ENCODE measurements at regions not wholly inside any gene's neighbourhood (a gene's known extent, or its start where the extent isn't known, plus 50 kb on each side); places are given as distances from the start of the nearest gene placed in this dataset.

DNA sequence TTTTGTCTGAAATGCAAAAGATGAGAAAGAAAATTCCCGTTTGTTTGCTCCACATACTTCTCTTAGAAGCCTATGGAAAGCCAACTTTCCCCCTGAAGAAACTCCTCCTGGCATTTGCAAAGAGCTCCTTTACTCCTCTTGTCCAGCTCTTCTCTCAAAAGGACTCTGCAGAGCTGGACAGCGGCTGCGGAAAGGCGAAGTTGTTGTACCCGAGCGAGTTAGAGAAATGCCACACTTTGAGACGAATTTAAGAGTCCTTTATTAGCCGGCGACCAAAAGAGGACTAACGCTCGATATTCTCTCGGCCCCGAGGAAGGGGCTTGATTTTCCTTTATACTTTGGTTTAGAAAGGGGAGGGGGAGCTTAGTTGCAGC lies 157.8 kb downstream of the TRIM27 start:
- no peak for TF ChIP-seq POLR2A (IDR thresholded peaks at IDR 0.05)
- TF ChIP-seq, protein P1, sequence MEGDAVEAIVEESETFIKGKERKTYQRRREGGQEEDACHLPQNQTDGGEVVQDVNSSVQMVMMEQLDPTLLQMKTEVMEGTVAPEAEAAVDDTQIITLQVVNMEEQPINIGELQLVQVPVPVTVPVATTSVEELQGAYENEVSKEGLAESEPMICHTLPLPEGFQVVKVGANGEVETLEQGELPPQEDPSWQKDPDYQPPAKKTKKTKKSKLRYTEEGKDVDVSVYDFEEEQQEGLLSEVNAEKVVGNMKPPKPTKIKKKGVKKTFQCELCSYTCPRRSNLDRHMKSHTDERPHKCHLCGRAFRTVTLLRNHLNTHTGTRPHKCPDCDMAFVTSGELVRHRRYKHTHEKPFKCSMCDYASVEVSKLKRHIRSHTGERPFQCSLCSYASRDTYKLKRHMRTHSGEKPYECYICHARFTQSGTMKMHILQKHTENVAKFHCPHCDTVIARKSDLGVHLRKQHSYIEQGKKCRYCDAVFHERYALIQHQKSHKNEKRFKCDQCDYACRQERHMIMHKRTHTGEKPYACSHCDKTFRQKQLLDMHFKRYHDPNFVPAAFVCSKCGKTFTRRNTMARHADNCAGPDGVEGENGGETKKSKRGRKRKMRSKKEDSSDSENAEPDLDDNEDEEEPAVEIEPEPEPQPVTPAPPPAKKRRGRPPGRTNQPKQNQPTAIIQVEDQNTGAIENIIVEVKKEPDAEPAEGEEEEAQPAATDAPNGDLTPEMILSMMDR (IDR thresholded peaks at IDR 0.05 in 8 of 11, conservative IDR thresholded peaks at IDR 0.05 in 3 of 11), result no peak
- TF ChIP-seq POLR2AphosphoS5 (IDR thresholded peaks at IDR 0.05), result no peak
- Histone ChIP-seq H3K4me3 (no peak overlapping the region), H3K36me3 (no peaks in the 10 kb centered on the region), H3K27ac (no peak overlapping the region), H3K9me3 (peaks cover 0 to 32% (median 2%) of the 10 kb centered on the region in 8 donors), H3K4me1 (no peaks in the 10 kb centered on the region), H3K27me3 (replicated peaks in 1 of 7) (peaks cover 4 to 99% (median 85%) of the 10 kb centered on the region in 7 donors)
- DNase-seq, result no peak
- intact Hi-C loops (cut with DNase I; ENCODE audit: low total_unique reads), result no loop called here
- WGBS, 5 donors, result 2 to 9% (median 4%) methylated on average over 13 of the region's 13 CpGs

GRCh38 chr6:28766426-28766825 lies 157.4 kb downstream of the TRIM27 start:
- no peak overlapping the region for H3K4me3 ChIP-seq
- WGBS, 5 donors, result 3 to 10% (median 6%) methylated on average over 5 of the region's 5 CpGs
- peaks cover 0 to 32% (median 2%) of the 10 kb centered on the region in 8 donors for H3K9me3 ChIP-seq
- intact Hi-C loops (cut with DNase I; ENCODE audit: low total_unique reads), result no loop called here
- peaks cover 4 to 100% (median 86%) of the 10 kb centered on the region in 7 donors for H3K27me3 ChIP-seq (replicated peaks in 1 of 7)
- no peak for DNase-seq
- no peaks in the 10 kb centered on the region for H3K36me3 ChIP-seq
- no peak overlapping the region for H3K27ac ChIP-seq
- TF ChIP-seq POLR2AphosphoS5 (IDR thresholded peaks at IDR 0.05), result no peak
- H3K4me1 ChIP-seq, result no peaks in the 10 kb centered on the region

DNA sequence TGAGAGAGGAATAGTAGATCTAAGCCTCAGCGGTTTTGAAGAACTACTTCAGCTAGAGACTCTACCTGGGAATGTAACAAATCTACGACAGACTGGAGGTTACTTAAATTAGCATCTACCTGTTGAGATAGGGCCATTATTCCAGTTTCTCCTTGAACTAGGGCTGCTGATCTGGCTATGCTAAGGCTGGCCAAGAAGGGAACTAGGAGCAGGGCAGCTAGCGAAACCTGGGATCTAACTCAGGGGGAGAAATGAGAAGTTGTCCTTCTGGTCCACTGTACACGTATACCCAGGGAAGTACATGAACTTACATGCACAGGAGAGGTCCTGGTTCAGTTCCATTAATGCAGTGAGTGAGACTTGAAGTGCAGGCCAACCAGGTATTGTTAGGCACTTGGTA lies 156.7 kb downstream of the TRIM27 start:
- WGBS, 5 donors, result 21 to 37% (median 24%) methylated on average over 4 of the region's 4 CpGs
- H3K27me3 ChIP-seq (replicated peaks in 1 of 7), result peaks cover 4 to 100% (median 88%) of the 10 kb centered on the region in 7 donors

DNA sequence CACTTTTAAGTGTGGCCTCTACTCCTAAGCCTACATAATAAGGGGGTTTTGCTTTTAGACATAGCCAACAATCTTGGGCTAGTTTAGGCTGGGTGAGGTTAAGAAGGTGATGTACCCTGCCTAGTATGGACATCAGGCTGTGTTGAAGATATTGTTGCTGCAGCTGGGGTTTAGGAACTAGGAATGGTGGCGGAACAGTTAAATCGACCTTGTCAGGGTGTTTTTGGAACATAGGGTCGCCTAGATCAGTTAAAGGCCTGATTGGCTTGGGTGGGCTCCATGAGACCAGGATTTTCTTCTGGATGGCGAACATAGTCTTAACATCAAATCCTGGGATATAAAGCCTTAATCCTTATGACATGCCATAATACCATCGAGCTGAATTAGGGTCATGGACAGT lies 156.1 kb downstream of the TRIM27 start:
- DNase-seq, result no peak
- 42 to 48% (median 46%) methylated on average over 5 of the region's 5 CpGs for WGBS, 5 donors
- Histone ChIP-seq H3K4me3 (no peak overlapping the region), H3K27ac (no peak overlapping the region), H3K9me3 (peaks cover 0 to 34% (median 2%) of the 10 kb centered on the region in 8 donors), H3K4me1 (no peaks in the 10 kb centered on the region), H3K36me3 (no peaks in the 10 kb centered on the region), H3K27me3 (replicated peaks in 1 of 7) (peaks cover 4 to 100% (median 93%) of the 10 kb centered on the region in 7 donors)
- TF ChIP-seq POLR2A (IDR thresholded peaks at IDR 0.05), result no peak
- intact Hi-C loops (cut with DNase I; ENCODE audit: low total_unique reads), result no loop called here

More for the DNA sequence above, 156.7 kb downstream of the TRIM27 start:
- intact Hi-C loops (cut with DNase I; ENCODE audit: low total_unique reads), result no loop called here
- H3K4me1 ChIP-seq, result no peaks in the 10 kb centered on the region
- no peak overlapping the region for H3K27ac ChIP-seq
- no peak overlapping the region for H3K4me3 ChIP-seq
- H3K9me3 ChIP-seq, result peaks cover 0 to 32% (median 2%) of the 10 kb centered on the region in 8 donors
- H3K36me3 ChIP-seq, result no peaks in the 10 kb centered on the region
- no peak for DNase-seq
- TF ChIP-seq POLR2AphosphoS5 (IDR thresholded peaks at IDR 0.05) (no peak), POLR2A (IDR thresholded peaks at IDR 0.05) (no peak)
- TF ChIP-seq, protein P1 (IDR thresholded peaks at IDR 0.05 in 8 of 11, conservative IDR thresholded peaks at IDR 0.05 in 3 of 11), result no peak

GRCh38 chr6:28768187-28768913 lies 155.4 kb downstream of the TRIM27 start:
- H3K9me3 ChIP-seq, result peaks cover 0 to 40% (median 2%) of the 10 kb centered on the region in 8 donors
- intact Hi-C loops (cut with DNase I; ENCODE audit: low total_unique reads), result no loop called here
- peaks cover 4 to 100% (median 98%) of the 10 kb centered on the region in 7 donors for H3K27me3 ChIP-seq (replicated peaks in 1 of 7)
- no peak for TF ChIP-seq POLR2AphosphoS5 (IDR thresholded peaks at IDR 0.05)
- TF ChIP-seq, protein P1 (IDR thresholded peaks at IDR 0.05 in 8 of 11, conservative IDR thresholded peaks at IDR 0.05 in 3 of 11), result no peak
- TF ChIP-seq POLR2A (IDR thresholded peaks at IDR 0.05), result no peak
- H3K36me3 ChIP-seq, result no peaks in the 10 kb centered on the region
- no peak overlapping the region for H3K4me3 ChIP-seq
- H3K4me1 ChIP-seq, result no peaks in the 10 kb centered on the region
- 30 to 38% (median 37%) methylated on average over 12 of the region's 12 CpGs for WGBS, 5 donors
- no peak for DNase-seq
- H3K27ac ChIP-seq, result no peak overlapping the region
